Activated CD8-positive, alpha-beta memory T cell treated with anti-CD3 and anti-CD28 coated beads, Interleukin-2, amount 10 ng/mL, durations not matched to agents 7 days and 5 days (primary cell): ENCODE measurements at regions not wholly inside any gene's neighbourhood (a gene's known extent, or its start where the extent isn't known, plus 50 kb on each side); places are given as distances from the start of the nearest gene placed in this dataset.
"Not testable (repeated sequence)": the region's sequence is repeated elsewhere in the genome, so short reads cannot be mapped to it uniquely, and the experiment has no call there.

ENCODE experiments used
- ATAC-seq: fragments of 150-1000 bp; cut with Tn5 transposase; one replicate; pipeline ENCODE4 v1.10.0; 2021; ENCODE audit warnings: moderate library complexity
- CTCF ChIA-PET: fragments of 350-600 bp; sonication (Branson Sonifier 250); formaldehyde crosslinking; loops from one replicate; lab custom pipeline; 2021; ENCODE audit warnings: antibody characterized with exemption; lab: Charles Lee
- DNase-seq: peaks from one replicate; pipeline ENCODE4 v3.0.0-alpha.2; 2020
- H3K27ac Mint-ChIP-seq: one replicate; pipeline ENCODE4 v1.8.0; 2021; ENCODE audit warnings: mild to moderate bottlenecking, mixed read lengths
- H3K27me3 Mint-ChIP-seq: one replicate; pipeline ENCODE4 v1.8.0; 2021; ENCODE audit warnings: mixed read lengths
- H3K36me3 Mint-ChIP-seq: one replicate; pipeline ENCODE4 v1.8.0; 2021; ENCODE audit warnings: mild to moderate bottlenecking, mixed read lengths
- H3K4me1 Mint-ChIP-seq: one replicate; pipeline ENCODE4 v1.8.0; 2021; ENCODE audit warnings: mixed read lengths
- H3K4me3 Mint-ChIP-seq: one replicate; pipeline ENCODE4 v1.8.0; 2021; ENCODE audit warnings: mild to moderate bottlenecking, moderate library complexity, mixed read lengths
- H3K9me3 Mint-ChIP-seq: one replicate; pipeline ENCODE4 v1.8.0; 2022; ENCODE audit warnings: low read depth, mixed read lengths

DNA sequence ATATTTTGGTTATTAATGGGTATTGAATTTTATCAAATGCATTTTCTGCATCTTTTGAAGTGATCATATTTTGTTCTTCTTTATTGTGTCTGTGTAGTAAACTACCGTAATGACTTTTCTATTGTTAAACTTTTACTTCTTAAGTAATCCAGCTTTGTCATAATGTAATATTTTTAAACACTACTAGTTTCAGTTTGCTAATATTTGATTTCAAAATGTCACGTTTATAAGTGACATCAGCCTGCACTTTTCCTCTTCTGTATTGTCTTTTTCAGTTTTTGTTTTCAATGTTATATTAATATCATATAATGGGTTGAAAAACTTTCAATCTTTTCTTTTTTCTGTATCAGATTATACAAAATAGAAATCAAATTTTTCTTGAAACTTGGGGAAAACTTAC, 71.6 kb upstream of the ANKRD1 start:
- Mint-ChIP-seq H3K9me3 (no peaks in the 10 kb centered on the region), H3K36me3 (no peaks in the 10 kb centered on the region), H3K4me3 (no peak overlapping the region), H3K27me3 (peaks cover 10% of the 10 kb centered on the region), H3K27ac (no peak overlapping the region), H3K4me1 (peaks cover 7% of the 10 kb centered on the region)
- ATAC-seq (no peak), DNase-seq (no peak)
- CTCF ChIA-PET: interaction anchor here (1.2 kb wide), 1 partner anchor 260 kb away, joined by 4 read pairs; no protein-coding TSS in a partner anchor

DNA sequence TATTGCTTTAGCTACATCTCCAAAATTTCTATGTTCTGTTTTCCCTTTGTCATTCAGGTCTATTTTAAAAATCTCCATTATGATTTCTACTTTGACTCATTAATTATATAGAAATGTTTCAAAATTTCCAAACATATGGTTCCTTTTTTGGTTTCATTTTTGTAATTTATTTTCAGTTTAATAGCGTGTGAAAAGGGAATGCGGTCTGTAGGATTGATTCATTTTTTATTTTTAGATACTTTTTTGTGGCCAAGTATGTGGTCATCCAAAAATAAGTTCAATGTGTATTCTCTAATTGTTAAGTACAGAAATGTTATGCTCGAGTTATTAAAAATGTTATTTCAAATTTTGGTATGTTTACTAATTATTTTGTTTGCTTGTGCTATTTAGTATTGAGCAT, 72.5 kb upstream of the ANKRD1 start:
- peaks cover 7% of the 10 kb centered on the region for H3K4me1 Mint-ChIP-seq
- no peaks in the 10 kb centered on the region for H3K36me3 Mint-ChIP-seq
- CTCF ChIA-PET: interaction anchor here (1.2 kb wide), 1 partner anchor 259 kb away, joined by 4 read pairs; no protein-coding TSS in a partner anchor
- H3K4me3 Mint-ChIP-seq: no peak overlapping the region
- no peak overlapping the region for H3K27ac Mint-ChIP-seq
- ATAC-seq (no peak), DNase-seq (no peak)
- H3K9me3 Mint-ChIP-seq: no peaks in the 10 kb centered on the region
- H3K27me3 Mint-ChIP-seq: peaks cover 10% of the 10 kb centered on the region

DNA sequence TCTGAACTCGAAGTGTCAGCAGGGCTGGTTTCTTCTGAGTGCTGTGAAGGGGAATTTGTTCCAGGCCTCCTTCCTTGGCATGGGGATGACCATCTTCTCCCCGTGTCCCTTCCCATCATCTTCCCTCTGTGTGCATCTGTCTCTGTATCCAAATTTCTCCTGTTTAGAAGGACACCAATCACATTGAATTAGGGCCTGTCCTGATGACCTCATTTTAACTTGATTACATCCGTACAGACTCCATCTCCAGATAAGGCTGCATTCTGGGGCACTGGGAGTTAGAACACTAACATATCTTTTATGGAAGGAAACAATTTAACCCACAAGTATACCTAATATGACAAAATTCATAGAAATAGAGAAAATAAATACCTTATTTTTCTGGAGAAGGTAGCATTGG, 76.8 kb upstream of the ANKRD1 start:
- Mint-ChIP-seq H3K9me3 (no peaks in the 10 kb centered on the region), H3K27ac (no peak overlapping the region), H3K27me3 (peaks cover 14% of the 10 kb centered on the region), H3K4me3 (no peak overlapping the region), H3K36me3 (no peaks in the 10 kb centered on the region), H3K4me1 (peaks cover 7% of the 10 kb centered on the region)
- DNase-seq: no peak
- CTCF ChIA-PET: no interaction called here
- ATAC-seq: no peak

DNA sequence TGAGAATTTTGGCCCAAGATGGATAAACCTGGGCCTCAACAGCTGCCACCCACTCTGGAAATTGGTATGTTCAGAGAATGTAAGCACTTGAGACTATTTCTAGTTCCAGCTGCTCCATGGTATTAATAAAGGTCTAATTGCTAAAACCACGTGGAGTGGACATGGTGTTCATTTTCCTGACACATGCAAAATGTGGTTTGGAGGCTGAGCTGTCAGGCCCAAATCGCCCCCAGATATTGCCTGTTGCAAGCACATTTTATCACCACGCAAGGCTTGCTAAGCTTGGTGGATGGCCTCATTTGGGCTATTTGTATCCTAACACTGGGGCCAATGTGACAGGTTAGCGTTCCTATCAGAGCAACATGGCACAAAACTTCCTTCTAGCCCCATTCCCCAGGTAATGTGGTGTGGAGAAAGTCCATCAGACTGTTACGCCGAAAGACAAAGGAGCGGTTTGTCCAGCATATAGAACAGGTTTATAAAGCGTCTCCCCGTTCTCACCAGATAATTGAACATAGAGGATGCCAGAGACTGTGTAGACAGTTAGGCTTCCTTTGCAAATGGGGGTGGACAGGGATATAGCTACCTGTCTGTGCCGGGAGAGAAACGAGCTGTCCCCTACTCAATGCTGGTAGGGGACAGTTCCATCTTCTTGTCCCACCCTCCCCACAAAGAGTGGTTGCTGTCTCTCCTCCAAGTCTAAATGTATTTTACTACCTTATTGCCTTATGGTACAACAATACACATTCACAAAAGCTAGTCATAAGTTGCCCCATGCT, 78.0 kb upstream of the ANKRD1 start:
- CTCF ChIA-PET: interaction anchor here (1.6 kb wide), 1 partner anchor 87 kb away, joined by 4 read pairs; no protein-coding TSS in a partner anchor
- DNase-seq: no peak
- no peak for ATAC-seq
- H3K27me3 Mint-ChIP-seq: peaks cover 14% of the 10 kb centered on the region
- no peaks in the 10 kb centered on the region for H3K36me3 Mint-ChIP-seq
- peaks cover 2% of the 10 kb centered on the region for H3K4me1 Mint-ChIP-seq
- H3K27ac Mint-ChIP-seq: no peak overlapping the region
- H3K9me3 Mint-ChIP-seq: no peaks in the 10 kb centered on the region
- H3K4me3 Mint-ChIP-seq: no peak overlapping the region

DNA sequence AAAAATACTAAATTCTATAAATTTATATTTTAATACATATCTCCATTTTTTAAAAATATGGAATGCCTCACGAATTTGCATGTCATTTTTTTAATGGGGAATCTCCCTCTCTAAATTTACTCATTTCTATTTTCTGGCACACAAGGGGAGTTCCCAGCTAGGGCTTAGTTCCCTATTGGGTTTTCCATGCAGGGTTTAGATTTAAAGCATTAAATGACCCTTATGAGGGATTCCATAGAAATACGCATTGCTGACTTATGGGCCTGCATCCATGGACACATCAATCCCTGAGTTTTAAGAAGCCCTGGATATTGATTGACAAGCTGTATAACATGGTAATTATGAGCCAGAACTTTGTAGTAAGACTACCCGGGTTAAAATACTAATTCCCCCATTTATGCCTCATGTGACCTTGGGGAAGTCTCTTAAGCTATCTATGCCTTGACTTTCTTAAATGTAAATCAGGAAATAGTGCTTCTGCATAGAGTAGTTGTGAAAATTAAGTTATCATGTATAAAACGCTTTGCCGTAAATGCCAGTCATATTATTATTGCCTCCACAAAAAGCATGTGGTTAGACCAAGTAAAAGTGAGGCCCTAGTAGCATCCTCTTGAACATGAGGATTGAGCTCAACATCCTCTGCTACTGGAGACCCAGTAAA, 78.8 kb upstream of the ANKRD1 start:
- H3K27me3 Mint-ChIP-seq: peaks cover 9% of the 10 kb centered on the region
- no peak for ATAC-seq
- DNase-seq: no peak
- no peaks in the 10 kb centered on the region for H3K4me1 Mint-ChIP-seq
- H3K27ac Mint-ChIP-seq: no peak overlapping the region
- H3K36me3 Mint-ChIP-seq: no peaks in the 10 kb centered on the region
- no peak overlapping the region for H3K4me3 Mint-ChIP-seq
- CTCF ChIA-PET: interaction anchor here (1.5 to 1.6 kb wide), 2 partner anchors 88 to 251 kb away, joined by 4 to 5 read pairs; no protein-coding TSS in a partner anchor
- no peaks in the 10 kb centered on the region for H3K9me3 Mint-ChIP-seq

DNA sequence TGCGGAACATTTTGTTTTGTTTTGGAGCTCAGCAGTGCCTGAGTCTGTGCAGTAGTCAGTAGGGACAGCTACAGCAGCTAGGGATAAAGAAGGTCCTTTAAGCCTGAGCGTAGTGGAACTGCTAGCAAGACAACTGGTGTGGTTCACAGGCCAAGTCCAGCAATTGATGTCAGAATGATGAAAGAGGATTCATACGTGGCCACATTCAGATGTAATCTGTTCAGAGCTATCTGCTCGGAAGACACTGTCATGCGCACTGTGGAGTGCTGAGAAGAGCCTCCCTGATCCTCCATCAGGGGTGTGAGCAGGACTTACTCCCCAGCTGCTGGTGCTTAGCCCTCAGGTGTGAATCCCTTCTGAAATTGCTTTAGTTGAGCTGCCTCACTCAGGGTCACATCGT, 79.6 kb upstream of the ANKRD1 start:
- DNase-seq (no peak), ATAC-seq (no peak)
- Mint-ChIP-seq H3K27me3 (peaks cover 16% of the 10 kb centered on the region), H3K9me3 (no peaks in the 10 kb centered on the region), H3K4me3 (no peak overlapping the region), H3K27ac (no peak overlapping the region), H3K36me3 (no peaks in the 10 kb centered on the region), H3K4me1 (peaks cover 1% of the 10 kb centered on the region)
- CTCF ChIA-PET: interaction anchor here (0.9 to 1.5 kb wide), 2 partner anchors 242 to 250 kb away, joined by 3 to 5 read pairs; no protein-coding TSS in a partner anchor

DNA sequence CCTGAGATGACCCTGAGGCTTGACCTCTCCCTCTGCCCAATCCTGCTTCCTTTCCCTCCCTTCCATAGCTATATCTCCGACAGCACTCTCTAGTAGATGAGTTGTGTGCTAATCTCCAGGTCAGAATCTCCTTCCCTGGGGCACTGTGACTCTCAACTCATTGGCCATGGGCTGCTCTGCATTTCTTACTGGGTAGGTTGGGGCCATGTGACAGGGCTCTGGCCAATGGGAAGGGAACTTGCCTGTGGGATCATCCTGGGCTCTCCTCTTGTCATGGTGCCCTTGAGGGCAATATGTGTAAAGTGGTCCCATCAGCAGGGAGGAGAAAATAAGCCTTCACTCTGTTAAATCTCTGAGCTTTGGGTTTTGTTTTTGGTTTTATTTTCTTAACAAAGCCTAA, 80.1 kb upstream of the ANKRD1 start:
- CTCF ChIA-PET: interaction anchor here (0.9 to 1.5 kb wide), 2 partner anchors 242 to 250 kb away, joined by 3 to 5 read pairs; no protein-coding TSS in a partner anchor
- H3K27me3 Mint-ChIP-seq: peaks cover 12% of the 10 kb centered on the region
- H3K9me3 Mint-ChIP-seq: no peaks in the 10 kb centered on the region
- H3K4me3 Mint-ChIP-seq: no peak overlapping the region
- no peak for ATAC-seq
- H3K36me3 Mint-ChIP-seq: no peaks in the 10 kb centered on the region
- no peak overlapping the region for H3K27ac Mint-ChIP-seq
- DNase-seq: no peak
- peaks cover 4% of the 10 kb centered on the region for H3K4me1 Mint-ChIP-seq

DNA sequence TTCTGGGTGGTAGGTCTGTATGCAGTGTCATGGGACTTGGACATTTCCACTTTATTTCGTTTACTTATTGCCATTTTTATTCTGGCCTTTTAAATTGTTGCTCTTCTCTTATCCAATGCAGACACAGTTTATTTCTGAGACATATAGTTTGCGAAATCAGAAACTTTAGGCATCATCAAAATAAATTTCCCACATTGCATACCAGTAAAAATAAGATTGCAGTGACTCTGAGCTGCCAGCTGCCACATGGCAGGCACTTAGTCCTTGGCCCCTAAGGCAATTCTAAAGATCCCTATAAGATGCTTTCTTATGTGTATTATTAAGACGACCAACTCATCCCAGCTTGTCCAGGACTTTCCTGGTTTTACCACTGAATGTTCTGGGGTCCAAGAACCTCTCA, 81.8 kb upstream of the ANKRD1 start:
- peaks cover 12% of the 10 kb centered on the region for H3K27me3 Mint-ChIP-seq
- DNase-seq: no peak
- H3K9me3 Mint-ChIP-seq: no peaks in the 10 kb centered on the region
- CTCF ChIA-PET: interaction anchor here (0.6 kb wide), 1 partner anchor 123 kb away, joined by 3 read pairs; no protein-coding TSS in a partner anchor
- ATAC-seq: no peak
- H3K27ac Mint-ChIP-seq: no peak overlapping the region
- peaks cover 21% of the 10 kb centered on the region for H3K4me1 Mint-ChIP-seq
- no peaks in the 10 kb centered on the region for H3K36me3 Mint-ChIP-seq
- no peak overlapping the region for H3K4me3 Mint-ChIP-seq

DNA sequence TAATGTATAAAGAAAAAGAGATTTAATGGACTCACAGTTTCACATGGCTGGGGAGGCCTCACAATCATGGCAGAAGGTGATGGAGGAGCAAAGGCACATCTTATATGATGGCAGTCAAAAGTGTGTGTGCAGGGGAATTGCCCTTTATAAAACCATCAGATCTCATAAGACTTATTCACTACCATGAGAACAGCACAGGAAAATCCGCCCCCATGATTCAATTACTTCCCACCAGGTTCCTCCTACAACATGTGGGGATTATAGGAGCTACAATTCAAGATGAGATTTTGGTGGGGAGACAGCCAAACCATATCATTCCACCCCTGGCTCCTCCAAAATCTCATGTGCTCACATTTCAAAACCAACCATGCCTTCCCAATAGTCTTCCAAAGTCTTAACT, 82.5 kb upstream of the ANKRD1 start:
- H3K27ac Mint-ChIP-seq, DNase-seq, H3K9me3 Mint-ChIP-seq, H3K4me3 Mint-ChIP-seq, ATAC-seq, H3K36me3 Mint-ChIP-seq: not testable (repeated sequence)
- Mint-ChIP-seq H3K27me3 (peaks cover 15% of the 10 kb centered on the region), H3K4me1 (peaks cover 28% of the 10 kb centered on the region)
- CTCF ChIA-PET: interaction anchor here (0.6 to 2.2 kb wide), 3 partner anchors 13 to 295 kb away, joined by 3 to 7 read pairs (median 3); no protein-coding TSS in a partner anchor

DNA sequence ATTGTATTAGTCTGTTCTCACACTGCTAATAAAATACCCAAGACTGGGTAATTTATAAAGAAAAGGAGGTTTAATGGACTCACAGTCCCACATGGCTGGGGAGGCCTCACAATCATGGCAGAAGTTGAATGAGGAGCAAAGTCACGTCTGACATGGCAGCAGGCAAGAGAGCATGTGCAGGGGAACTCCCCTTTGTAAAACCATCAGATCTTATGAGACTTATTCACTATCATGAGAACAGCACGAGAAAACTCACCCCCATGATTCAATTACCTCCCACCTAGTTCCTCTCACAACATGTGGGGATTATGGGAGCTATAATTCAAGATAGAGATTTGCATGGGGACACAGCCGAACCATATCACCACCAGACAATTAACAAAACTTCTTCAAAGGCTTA, 84.4 kb upstream of the ANKRD1 start:
- H3K9me3 Mint-ChIP-seq, H3K36me3 Mint-ChIP-seq, H3K4me3 Mint-ChIP-seq, DNase-seq, ATAC-seq, H3K27ac Mint-ChIP-seq: not testable (repeated sequence)
- Mint-ChIP-seq H3K4me1 (peaks cover 31% of the 10 kb centered on the region), H3K27me3 (peaks cover 28% of the 10 kb centered on the region)
- CTCF ChIA-PET: interaction anchor here (0.7 to 3.3 kb wide), 22 partner anchors 9 to 630 kb away, joined by 3 to 59 read pairs (median 5); no protein-coding TSS in a partner anchor

DNA sequence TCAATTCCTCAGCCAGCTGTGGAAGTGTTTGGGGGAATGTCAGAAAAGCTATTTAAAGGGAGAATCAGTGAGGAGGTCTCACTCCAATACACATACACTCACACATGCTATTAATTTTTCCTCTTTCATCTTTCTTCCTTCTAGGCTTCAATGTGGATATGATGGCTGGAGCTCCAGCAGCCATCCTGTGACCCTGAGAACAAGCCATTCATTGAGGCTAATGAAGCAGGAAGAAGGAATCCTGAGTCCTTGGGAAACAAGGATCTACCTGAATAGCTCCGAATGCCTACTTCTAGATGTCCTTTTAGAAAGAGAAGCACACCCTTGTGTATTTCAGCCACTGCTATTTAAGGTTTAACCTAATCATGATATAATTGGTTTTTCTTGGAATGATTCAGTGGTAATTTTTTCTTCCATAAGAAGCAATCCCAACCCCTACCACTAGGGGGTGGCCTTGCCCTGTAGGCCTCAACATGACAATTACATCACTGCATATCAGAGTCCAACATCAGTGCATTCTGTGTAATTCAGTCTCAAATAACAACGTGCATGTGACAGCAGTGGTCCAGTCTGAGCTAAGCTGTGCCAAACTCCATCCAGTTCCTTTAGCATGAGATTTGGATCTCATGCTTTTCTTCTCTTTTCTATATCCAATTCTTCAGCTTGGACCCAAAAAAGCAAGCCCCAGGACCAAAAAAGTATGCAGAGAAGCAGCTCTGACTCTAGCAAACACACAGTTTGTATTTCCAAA, 85.3 kb upstream of the ANKRD1 start:
- Mint-ChIP-seq H3K9me3 (no peaks in the 10 kb centered on the region), H3K4me1 (peaks cover 31% of the 10 kb centered on the region), H3K27me3 (peaks cover 33% of the 10 kb centered on the region), H3K36me3 (no peaks in the 10 kb centered on the region), H3K27ac (peak overlapping the region; percentile 66), H3K4me3 (peak overlapping the region; percentile 33)
- CTCF ChIA-PET: interaction anchor here (0.7 to 3.3 kb wide), 35 partner anchors 8 to 629 kb away, joined by 3 to 59 read pairs (median 5); no protein-coding TSS in a partner anchor
- DNase-seq (peak; percentile 75), ATAC-seq (peak; percentile 71)

DNA sequence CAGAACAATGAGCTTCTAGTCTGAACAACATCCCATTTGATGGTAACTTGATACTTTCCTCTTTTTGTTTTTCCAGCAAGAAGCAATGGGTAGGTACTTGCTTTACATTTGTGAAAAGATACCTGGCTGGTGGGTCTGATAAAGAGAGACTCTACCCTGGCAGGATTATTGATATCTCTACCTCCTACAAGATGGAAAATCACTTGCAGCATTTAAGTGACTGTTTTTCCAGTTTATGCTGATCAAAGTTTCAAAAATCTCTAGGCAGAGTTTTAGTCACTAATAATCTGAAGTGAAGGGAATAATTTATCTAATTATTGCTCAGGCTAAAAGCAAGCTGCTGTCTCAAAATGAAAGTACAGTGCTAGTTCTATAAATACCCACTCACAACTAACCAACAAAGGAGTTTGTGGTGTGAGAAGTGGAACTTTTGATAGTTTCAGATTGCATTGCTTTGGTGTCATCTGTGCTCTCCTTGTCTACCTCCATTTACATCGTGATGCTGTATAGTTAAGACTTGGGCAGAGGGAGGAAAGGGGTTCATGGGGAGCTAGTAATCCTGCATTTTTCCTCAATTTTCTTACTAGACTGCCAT, 86.0 kb upstream of the ANKRD1 start:
- H3K27me3 Mint-ChIP-seq: peaks cover 40% of the 10 kb centered on the region
- CTCF ChIA-PET: interaction anchor here (0.5 to 3.3 kb wide), 30 partner anchors 11 to 628 kb away, joined by 3 to 59 read pairs (median 4); no protein-coding TSS in a partner anchor
- peak overlapping the region; percentile 66 for H3K27ac Mint-ChIP-seq
- H3K9me3 Mint-ChIP-seq: no peaks in the 10 kb centered on the region
- peak; percentile 82 for ATAC-seq
- H3K36me3 Mint-ChIP-seq: no peaks in the 10 kb centered on the region
- peaks cover 31% of the 10 kb centered on the region for H3K4me1 Mint-ChIP-seq
- peak overlapping the region; percentile 33 for H3K4me3 Mint-ChIP-seq
- no peak for DNase-seq
